MCF 10A (cell line): ENCODE measurements at regions not wholly inside any gene's neighbourhood (a gene's known extent, or its start where the extent isn't known, plus 50 kb on each side); places are given as distances from the start of the nearest gene placed in this dataset.

ENCODE experiments used
- BruUV-seq: library from RNA; stranded (reverse); fragments of 400-500 nt; replicated peaks from 2 replicates; lab custom pipeline; 2021; lab: Mats Ljungman, UMichigan
- CTCF ChIA-PET: fragments of 300-600 bp; sonication (Branson Sonifier 250); formaldehyde crosslinking; extraction: SDS; loops from one replicate; lab custom pipeline; 2021; ENCODE audit warnings: antibody characterized with exemption, inconsistent platforms; lab: Yijun Ruan, JAX
- POLR2A ChIA-PET: fragments of 300-600, 350-650 bp; sonication (Branson Sonifier 250); formaldehyde crosslinking; extraction: SDS; loops from one replicate; lab custom pipeline; 2020; ENCODE audit warnings: antibody characterized with exemption, inconsistent platforms; lab: Yijun Ruan, JAX
- DNase-seq: peaks from one replicate; pipeline ENCODE4 v3.0.0-alpha.2; 2018; ENCODE audit not compliant: unreplicated experiment
- H3K27ac Mint-ChIP-seq: one replicate; pipeline ENCODE4 v1.8.0; 2022; ENCODE audit warnings: mild to moderate bottlenecking, low read depth, mixed read lengths; ENCODE audit not compliant: unreplicated experiment
- H3K27me3 Mint-ChIP-seq: one replicate; pipeline ENCODE4 v1.8.0; 2022; ENCODE audit warnings: mixed read lengths; ENCODE audit not compliant: insufficient read depth, unreplicated experiment
- H3K36me3 Mint-ChIP-seq: one replicate; pipeline ENCODE4 v1.8.0; 2022; ENCODE audit warnings: mild to moderate bottlenecking, moderate library complexity, mixed read lengths; ENCODE audit not compliant: insufficient read depth, unreplicated experiment
- H3K4me1 Mint-ChIP-seq: one replicate; pipeline ENCODE4 v1.8.0; 2022; ENCODE audit warnings: mixed read lengths; ENCODE audit not compliant: insufficient read depth, unreplicated experiment
- H3K4me3 Mint-ChIP-seq: one replicate; pipeline ENCODE4 v1.8.0; 2022; ENCODE audit warnings: mild to moderate bottlenecking, moderate library complexity, mixed read lengths; ENCODE audit not compliant: unreplicated experiment
- H3K9me3 Mint-ChIP-seq: one replicate; pipeline ENCODE4 v1.8.0; 2022; ENCODE audit warnings: mixed read lengths; ENCODE audit not compliant: unreplicated experiment
- CTCF ChIP-seq: fragments of 200-600 bp; IDR thresholded peaks from one replicate; pipeline ENCODE4 v1.8.0; 2022; ENCODE audit warnings: antibody characterized with exemption, mild to moderate bottlenecking; ENCODE audit not compliant: unreplicated experiment
- intact Hi-C: fragments of 100-400 bp; cut with micrococcal nuclease; formaldehyde crosslinking; loops from 2 replicates; pipeline ENCODE4 v1.14.1; 2022

- Mint-ChIP-seq H3K27ac (no peak overlapping the region), H3K9me3 (peaks cover 10% of the 10 kb centered on the region), H3K4me1 (no peaks in the 10 kb centered on the region), H3K27me3 (no peaks in the 10 kb centered on the region), H3K4me3 (no peak overlapping the region), H3K36me3 (no peaks in the 10 kb centered on the region)
- no peak for DNase-seq
- TF ChIP-seq CTCF = no peak
- POLR2A ChIA-PET = no interaction called here
- BruUV-seq = no TSS peak
- CTCF ChIA-PET = no interaction called here
- intact Hi-C loops = no loop called here
These were observed 596.9 kb upstream of the CDH6 start for GRCh38 chr5:30596495-30597064.

- H3K4me1 Mint-ChIP-seq = no peaks in the 10 kb centered on the region
- no peak for DNase-seq
- no peaks in the 10 kb centered on the region for H3K36me3 Mint-ChIP-seq
- H3K27me3 Mint-ChIP-seq = no peaks in the 10 kb centered on the region
- intact Hi-C loops = no loop called here
- no peak overlapping the region for H3K27ac Mint-ChIP-seq
- peaks cover 10% of the 10 kb centered on the region for H3K9me3 Mint-ChIP-seq
- no TSS peak for BruUV-seq
- ChIA-PET CTCF (no interaction called here), POLR2A (no interaction called here)
- H3K4me3 Mint-ChIP-seq = no peak overlapping the region
- TF ChIP-seq CTCF = no peak
These were observed 599.2 kb upstream of the CDH6 start for GRCh38 chr5:30594331-30594730.

GRCh38 chr5:30592833-30593232 is 600.7 kb upstream of the CDH6 start:
- no TSS peak for BruUV-seq
- ChIA-PET CTCF (no interaction called here), POLR2A (no interaction called here)
- no peak overlapping the region for H3K27ac Mint-ChIP-seq
- intact Hi-C loops = no loop called here
- no peak for TF ChIP-seq CTCF
- H3K36me3 Mint-ChIP-seq = no peaks in the 10 kb centered on the region
- no peaks in the 10 kb centered on the region for H3K4me1 Mint-ChIP-seq
- H3K27me3 Mint-ChIP-seq = no peaks in the 10 kb centered on the region
- H3K4me3 Mint-ChIP-seq = no peak overlapping the region
- no peaks in the 10 kb centered on the region for H3K9me3 Mint-ChIP-seq
- no peak for DNase-seq

GRCh38 chr5:30581198-30581935 is 612.1 kb upstream of the CDH6 start:
- H3K36me3 Mint-ChIP-seq = no peaks in the 10 kb centered on the region
- intact Hi-C loops = no loop called here
- no peak for TF ChIP-seq CTCF
- POLR2A ChIA-PET = interaction anchor here (0.6 kb wide), 2 partner anchors 52 to 1288 kb away, joined by 3 to 5 read pairs; no protein-coding TSS in a partner anchor
- no peaks in the 10 kb centered on the region for H3K27me3 Mint-ChIP-seq
- CTCF ChIA-PET = interaction anchor here (0.6 kb wide), 1 partner anchor 606 kb away, joined by 3 read pairs; no protein-coding TSS in a partner anchor
- H3K9me3 Mint-ChIP-seq = no peaks in the 10 kb centered on the region
- no peak overlapping the region for H3K4me3 Mint-ChIP-seq
- H3K27ac Mint-ChIP-seq = no peak overlapping the region
- peaks cover 10% of the 10 kb centered on the region for H3K4me1 Mint-ChIP-seq
- DNase-seq = peak; percentile 42
- BruUV-seq = no TSS peak
